NB4 (cell line): ENCODE measurements at regions not wholly inside any gene's neighbourhood (a gene's known extent, or its start where the extent isn't known, plus 50 kb on each side); places are given as distances from the start of the nearest gene placed in this dataset.

Experiments used
- DNase-seq: peaks from one replicate; pipeline ENCODE4 v3.0.0; 2010; ENCODE audit warnings: low read depth
- H3K4me3 ChIP-seq: one replicate; pipeline ENCODE4 v1.5.1; 2011; ENCODE audit warnings: mild to moderate bottlenecking, low read depth, low read length, moderate library complexity
- CTCF ChIP-seq: IDR thresholded peaks from one replicate; pipeline ENCODE4 v1.5.1; 2012; ENCODE audit warnings: low read depth, low read length
- MAX ChIP-seq: IDR thresholded peaks from 2 replicates; pipeline ENCODE4 v1.6.1; 2011; ENCODE audit warnings: low read depth, low read length
- MYC ChIP-seq: IDR thresholded peaks from 2 replicates; pipeline ENCODE4 v1.6.1; 2011; ENCODE audit warnings: low read depth, low read length
- POLR2A ChIP-seq: IDR thresholded peaks from 2 replicates; pipeline ENCODE4 v1.6.1; 2011; ENCODE audit warnings: mild to moderate bottlenecking; ENCODE audit not compliant: insufficient read length; ENCODE audit errors: extremely low read depth

- no peak for DNase-seq
- no peak for TF ChIP-seq MYC
- no peak for TF ChIP-seq MAX
- TF ChIP-seq POLR2A, result no peak
- no peak for TF ChIP-seq CTCF
- H3K4me3 ChIP-seq, result no peak overlapping the region
These were observed 276.1 kb downstream of the ANTXR2 start for GRCh38 chr4:79796948-79797347.

- TF ChIP-seq CTCF (no peak), POLR2A (no peak), MYC (no peak), MAX (no peak)
- DNase-seq, result no peak
- H3K4me3 ChIP-seq, result no peak overlapping the region
These were observed 284.1 kb downstream of the ANTXR2 start for GRCh38 chr4:79788884-79789283.

- no peak overlapping the region for H3K4me3 ChIP-seq
- DNase-seq, result no peak
- no peak for TF ChIP-seq MYC
- TF ChIP-seq POLR2A, result no peak
- no peak for TF ChIP-seq MAX
- no peak for TF ChIP-seq CTCF
These were observed 292.9 kb downstream of the ANTXR2 start for GRCh38 chr4:79780129-79780528.

GRCh38 chr4:79772510-79772909 is 300.5 kb downstream of the ANTXR2 start:
- DNase-seq, result no peak
- H3K4me3 ChIP-seq, result no peak overlapping the region
- TF ChIP-seq POLR2A, result no peak
- no peak for TF ChIP-seq MYC
- no peak for TF ChIP-seq CTCF
- no peak for TF ChIP-seq MAX

- H3K4me3 ChIP-seq, result no peak overlapping the region
- TF ChIP-seq MYC (no peak), POLR2A (no peak), MAX (no peak), CTCF (no peak)
- no peak for DNase-seq
These were observed 308.9 kb downstream of the ANTXR2 start for GRCh38 chr4:79764120-79764519.
